H9 (cell line): ENCODE measurements at regions not wholly inside any gene's neighbourhood (a gene's known extent, or its start where the extent isn't known, plus 50 kb on each side); places are given as distances from the start of the nearest gene placed in this dataset.

Source experiments
- DNase-seq: peaks from one replicate; pipeline ENCODE4 v3.0.0-alpha.2; 2017
- H2AFZ ChIP-seq: one replicate; pipeline ENCODE4 v1.6.1; 2013; ENCODE audit warnings: mild to moderate bottlenecking, low read length, control low read depth, moderate library complexity
- H2AK5ac ChIP-seq: 2 replicates; pipeline ENCODE4 v1.6.1; 2013; ENCODE audit warnings: low read length, control low read depth, mixed read lengths; ENCODE audit not compliant: insufficient read length
- H2BK120ac ChIP-seq: one replicate; pipeline ENCODE4 v1.6.1; 2013; ENCODE audit warnings: low read depth, mild to moderate bottlenecking, low read length, control low read depth, inconsistent platforms; ENCODE audit not compliant: poor library complexity, severe bottlenecking
- H2BK12ac ChIP-seq: 2 replicates; pipeline ENCODE4 v1.6.1; 2013; ENCODE audit warnings: low read length, control low read depth, mixed read lengths, low read depth; ENCODE audit not compliant: insufficient read length
- H2BK15ac ChIP-seq: 2 replicates; pipeline ENCODE4 v1.6.1; 2013; ENCODE audit warnings: low read depth, low read length, control low read depth
- H2BK20ac ChIP-seq: one replicate; pipeline ENCODE4 v1.6.1; 2013; ENCODE audit warnings: low read depth, mild to moderate bottlenecking, low read length, control low read depth, inconsistent platforms; ENCODE audit not compliant: poor library complexity, severe bottlenecking
- H2BK5ac ChIP-seq: 2 replicates; pipeline ENCODE4 v1.6.1; 2013; ENCODE audit warnings: low read length, control low read depth, mixed read lengths; ENCODE audit not compliant: insufficient read length
- H3K14ac ChIP-seq: 2 replicates; pipeline ENCODE4 v1.6.1; 2013; ENCODE audit warnings: low read length, control low read depth; ENCODE audit not compliant: insufficient read depth
- H3K18ac ChIP-seq: 2 replicates; pipeline ENCODE4 v1.6.1; 2013; ENCODE audit warnings: low read depth, mild to moderate bottlenecking, mixed read lengths, low read length, control low read depth; ENCODE audit not compliant: insufficient read length
- H3K23ac ChIP-seq: 2 replicates; pipeline ENCODE4 v1.6.1; 2013; ENCODE audit warnings: low read length, control low read depth, mixed read lengths, low read depth; ENCODE audit not compliant: insufficient read length
- H3K23me2 ChIP-seq: 2 replicates; pipeline ENCODE4 v1.6.1; 2013; ENCODE audit warnings: low read depth, mild to moderate bottlenecking, mixed read lengths, low read length, control low read depth; ENCODE audit not compliant: insufficient read length, poor library complexity, severe bottlenecking
- H3K27ac ChIP-seq: 2 replicates; pipeline ENCODE4 v1.5.1; 2013; ENCODE audit warnings: low read length, control low read depth, mixed read lengths, low read depth; ENCODE audit not compliant: insufficient read length
- H3K27me3 ChIP-seq: 2 replicates; pipeline ENCODE4 v1.6.1; 2013; ENCODE audit warnings: low read length, control low read depth, inconsistent platforms; ENCODE audit not compliant: insufficient read depth
- H3K4ac ChIP-seq: 2 replicates; pipeline ENCODE4 v1.6.1; 2013; ENCODE audit warnings: low read depth, mild to moderate bottlenecking, control low read depth, inconsistent platforms, low read length, moderate library complexity
- H3K4me1 ChIP-seq: 2 replicates; pipeline ENCODE4 v1.6.1; 2013; ENCODE audit warnings: low read length, control low read depth, inconsistent platforms; ENCODE audit not compliant: insufficient read depth
- H3K4me2 ChIP-seq: 2 replicates; pipeline ENCODE4 v1.6.1; 2013; ENCODE audit warnings: low read length, control low read depth, mixed read lengths; ENCODE audit not compliant: insufficient read length, insufficient read depth
- H3K56ac ChIP-seq: 2 replicates; pipeline ENCODE4 v1.6.1; 2013; ENCODE audit warnings: low read depth, mild to moderate bottlenecking, mixed read lengths, low read length, control low read depth; ENCODE audit not compliant: insufficient read length
- H3K79me1 ChIP-seq: 2 replicates; pipeline ENCODE4 v1.6.1; 2013; ENCODE audit warnings: low read depth, mild to moderate bottlenecking, moderate library complexity, low read length, control low read depth, inconsistent platforms; ENCODE audit not compliant: insufficient read depth, poor library complexity, severe bottlenecking
- H3K79me2 ChIP-seq: 2 replicates; pipeline ENCODE4 v1.6.1; 2013; ENCODE audit warnings: low read length, control low read depth, inconsistent platforms; ENCODE audit not compliant: insufficient read depth
- H3K9ac ChIP-seq: 2 replicates; pipeline ENCODE4 v1.6.1; 2013; ENCODE audit warnings: low read length, control low read depth, mixed read lengths; ENCODE audit not compliant: insufficient read length; ENCODE audit errors: extremely low read depth
- H3K9me3 ChIP-seq: one replicate; pipeline ENCODE4 v1.6.1; 2013; ENCODE audit warnings: low read depth, low read length, inconsistent platforms; ENCODE audit not compliant: control insufficient read depth
- H3T11ph ChIP-seq: one replicate; pipeline ENCODE4 v1.6.1; 2013; ENCODE audit warnings: mild to moderate bottlenecking, low read length, control low read depth, inconsistent platforms
- H4K20me1 ChIP-seq: one replicate; pipeline ENCODE4 v1.6.1; 2013; ENCODE audit not compliant: control insufficient read depth, insufficient read length, insufficient read depth
- H4K5ac ChIP-seq: 2 replicates; pipeline ENCODE4 v1.6.1; 2013; ENCODE audit warnings: low read depth, mild to moderate bottlenecking, mixed read lengths, low read length, control low read depth; ENCODE audit not compliant: insufficient read length
- H4K8ac ChIP-seq: replicated peaks from 2 replicates; pipeline ENCODE4 v1.6.1; 2013; ENCODE audit warnings: low read length, control low read depth, mixed read lengths, low read depth; ENCODE audit not compliant: insufficient read length
- H4K91ac ChIP-seq: 2 replicates; pipeline ENCODE4 v1.6.1; 2013; ENCODE audit warnings: low read depth, mild to moderate bottlenecking, moderate library complexity, mixed read lengths, low read length, control low read depth; ENCODE audit not compliant: insufficient read length
- H3K27ac Mint-ChIP-seq, 3 experiments: 2 replicates in 2 of 3; 3 replicates in 1 of 3; pipeline ENCODE4 v1.8.0; 2020 to 2021; ENCODE audit warnings: mixed read lengths in 3 of 3, mild to moderate bottlenecking in 1 of 3, moderate library complexity in 1 of 3
- H3K27me3 Mint-ChIP-seq: 2 replicates; pipeline ENCODE4 v1.8.0; 2021; ENCODE audit warnings: low read depth, mild to moderate bottlenecking, moderate library complexity, mixed read lengths
- H3K36me3 Mint-ChIP-seq, 3 experiments: 2 replicates in 2 of 3; 3 replicates in 1 of 3; pipeline ENCODE4 v1.8.0; 2020 to 2021; ENCODE audit warnings: low read depth in 3 of 3, mixed read lengths in 3 of 3; ENCODE audit not compliant: insufficient read depth in 1 of 3
- H3K4me1 Mint-ChIP-seq, 2 experiments: 2 replicates each; pipeline ENCODE4 v1.8.0; 2020; ENCODE audit warnings: mixed read lengths in 2 of 2
- H3K4me3 Mint-ChIP-seq, 2 experiments: 2 replicates in 1 of 2; 3 replicates in 1 of 2; pipeline ENCODE4 v1.8.0; 2020 to 2021; ENCODE audit warnings: mild to moderate bottlenecking in 2 of 2, mixed read lengths in 2 of 2, moderate library complexity in 1 of 2
- H3K9me3 Mint-ChIP-seq, 2 experiments: 2 replicates in 1 of 2; 3 replicates in 1 of 2; pipeline ENCODE4 v1.8.0; 2020; ENCODE audit warnings: mild to moderate bottlenecking in 2 of 2, mixed read lengths in 2 of 2, moderate library complexity in 1 of 2
- WGBS: extraction: QIAGEN DNeasy Blood & Tissue Kit; methylation state at CpG from one replicate; pipeline ENCODE4 v1.1.7; 2013; ENCODE audit warnings: missing lambda C conversion rate, low lambda C conversion rate, mixed read lengths; ENCODE audit not compliant: insufficient read length; ENCODE audit errors: extremely low coverage; 5-methylcytosine and 5-hydroxymethylcytosine counted together
- TF ChIP-seq, protein P1 (sequence below): fragments of 200-600 bp; sonication (generic); conservative IDR thresholded peaks from 3 replicates; pipeline ENCODE4 v1.8.0; 2021; ENCODE audit warnings: antibody characterized with exemption, mild to moderate bottlenecking

DNA sequence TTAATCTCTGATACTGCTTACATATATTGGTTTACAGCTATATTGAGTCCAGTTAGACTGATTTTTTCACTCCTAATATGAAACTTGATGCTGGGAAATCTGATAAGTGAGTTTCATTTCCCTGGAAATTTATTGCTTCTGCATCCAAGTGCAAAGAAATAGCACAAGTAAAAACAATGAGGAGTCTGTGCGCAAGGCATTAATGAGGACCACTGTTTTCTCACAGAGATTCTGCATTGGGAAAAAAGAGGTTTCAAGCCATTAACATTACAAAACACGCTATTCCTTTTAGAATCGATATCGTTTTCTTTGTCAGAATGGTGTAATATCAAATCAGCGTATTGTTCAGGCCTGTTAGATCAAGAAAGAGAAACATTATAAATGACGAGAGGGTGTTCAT lies 723.3 kb upstream of the ARRDC4 start:
- Histone ChIP-seq H3K23ac (no peak overlapping the region), H3K56ac (no peak overlapping the region), H4K5ac (no peak overlapping the region), H3T11ph (no peak overlapping the region), H3K9ac (no peak overlapping the region), H4K8ac (no peak overlapping the region), H2BK15ac (no peak overlapping the region), H3K79me2 (no peaks in the 10 kb centered on the region), H2BK12ac (no peak overlapping the region), H3K9me3 (no peaks in the 10 kb centered on the region), H3K23me2 (no peaks in the 10 kb centered on the region), H2BK5ac (no peak overlapping the region), H2AK5ac (no peak overlapping the region), H2AFZ (no peak overlapping the region), H4K91ac (no peak overlapping the region), H3K27me3 (no peaks in the 10 kb centered on the region; the same call in 1 of the 2 replicates), H3K4me1 (no peaks in the 10 kb centered on the region), H3K79me1 (no peaks in the 10 kb centered on the region), H3K18ac (no peak overlapping the region), H3K27ac (no peak overlapping the region), H2BK20ac (no peak overlapping the region), H3K4me2 (no peak overlapping the region), H3K4ac (no peak overlapping the region), H2BK120ac (no peak overlapping the region), H4K20me1 (no peaks in the 10 kb centered on the region), H3K14ac (no peak overlapping the region)
- peaks cover 7% of the 10 kb centered on the region for H3K27me3 Mint-ChIP-seq
- no CpG with 5 or more reads among the region's 6 CpGs for WGBS
- H3K4me1 Mint-ChIP-seq = peaks cover 5 to 7% of the 10 kb centered on the region in 2 experiments; a peak in 3 of 4 replicates
- H3K9me3 Mint-ChIP-seq = peaks cover 0 to 8% of the 10 kb centered on the region in 2 experiments; a peak in 3 of 5 replicates
- 0 out of 7 replicates have a peak, but pooled peaks cover 0 to 2% (median 0%) of the 10 kb centered on the region in 3 experiments for H3K36me3 Mint-ChIP-seq
- no peak for DNase-seq
- TF ChIP-seq, protein P1, sequence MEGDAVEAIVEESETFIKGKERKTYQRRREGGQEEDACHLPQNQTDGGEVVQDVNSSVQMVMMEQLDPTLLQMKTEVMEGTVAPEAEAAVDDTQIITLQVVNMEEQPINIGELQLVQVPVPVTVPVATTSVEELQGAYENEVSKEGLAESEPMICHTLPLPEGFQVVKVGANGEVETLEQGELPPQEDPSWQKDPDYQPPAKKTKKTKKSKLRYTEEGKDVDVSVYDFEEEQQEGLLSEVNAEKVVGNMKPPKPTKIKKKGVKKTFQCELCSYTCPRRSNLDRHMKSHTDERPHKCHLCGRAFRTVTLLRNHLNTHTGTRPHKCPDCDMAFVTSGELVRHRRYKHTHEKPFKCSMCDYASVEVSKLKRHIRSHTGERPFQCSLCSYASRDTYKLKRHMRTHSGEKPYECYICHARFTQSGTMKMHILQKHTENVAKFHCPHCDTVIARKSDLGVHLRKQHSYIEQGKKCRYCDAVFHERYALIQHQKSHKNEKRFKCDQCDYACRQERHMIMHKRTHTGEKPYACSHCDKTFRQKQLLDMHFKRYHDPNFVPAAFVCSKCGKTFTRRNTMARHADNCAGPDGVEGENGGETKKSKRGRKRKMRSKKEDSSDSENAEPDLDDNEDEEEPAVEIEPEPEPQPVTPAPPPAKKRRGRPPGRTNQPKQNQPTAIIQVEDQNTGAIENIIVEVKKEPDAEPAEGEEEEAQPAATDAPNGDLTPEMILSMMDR = no peak
- no peak overlapping the region for H3K27ac Mint-ChIP-seq
- H3K4me3 Mint-ChIP-seq = no peak overlapping the region
